ENCODE measurements at regions not wholly inside any gene's neighbourhood (a gene's known extent, or its start where the extent isn't known, plus 50 kb on each side); places are given as distances from the start of the nearest gene placed in this dataset.
"Not testable (repeated sequence)": the region's sequence is repeated elsewhere in the genome, so short reads cannot be mapped to it uniquely, and the experiment has no call there.

- intact Hi-C loops (cut with DNase I), result no loop called here
These were observed 60.4 kb upstream of the DMRTB1 start for GRCh38 chr1:53398576-53399365.

GRCh38 chr1:53399370-53400133, 59.6 kb upstream of the DMRTB1 start:
- intact Hi-C loops (cut with DNase I); DNase-seq: not testable (repeated sequence)

More at GRCh38 chr1:53398576-53399365, 60.4 kb upstream of the DMRTB1 start:
- DNase-seq, result peak in 1 of 10 donors; percentile 27

- DNase-seq, result peak in 1 of 10 donors; percentile 38
- intact Hi-C loops (cut with DNase I), result no loop called here
These were observed 58.2 kb upstream of the DMRTB1 start for GRCh38 chr1:53400761-53401674.

- intact Hi-C loops (cut with DNase I), result no loop called here
- DNase-seq, result peak in 1 of 10 donors; percentile 68
These were observed 57.1 kb upstream of the DMRTB1 start for GRCh38 chr1:53401813-53402745.

GRCh38 chr1:53402891-53403655, 56.1 kb upstream of the DMRTB1 start:
- intact Hi-C loops (cut with DNase I), result no loop called here
- DNase-seq, result peak in 1 of 10 donors; percentile 52

- DNase-seq, result no peak
- intact Hi-C loops (cut with DNase I), result no loop called here
These were observed 53.5 kb upstream of the DMRTB1 start for GRCh38 chr1:53405737-53406136.

GRCh38 chr1:53406551-53407235, 52.5 kb upstream of the DMRTB1 start:
- intact Hi-C loops (cut with DNase I), result no loop called here

GRCh38 chr1:53408013-53408754, 51.0 kb upstream of the DMRTB1 start:
- DNase-seq, result no peak
- intact Hi-C loops (cut with DNase I), result no loop called here

More at GRCh38 chr1:53406551-53407235, 52.5 kb upstream of the DMRTB1 start:
- DNase-seq, result no peak

- intact Hi-C loops (cut with DNase I), result no loop called here
These were observed 50.5 kb upstream of the DMRTB1 start for GRCh38 chr1:53408755-53409129.

GRCh38 chr1:53409233-53409632, 50.0 kb upstream of the DMRTB1 start:
- DNase-seq, result no peak
- intact Hi-C loops (cut with DNase I), result no loop called here

More at GRCh38 chr1:53408755-53409129, 50.5 kb upstream of the DMRTB1 start:
- DNase-seq, result no peak

All from posterior cingulate gyrus (tissue), 11 donors.